Mucosa of stomach (tissue), 1 donor: ENCODE measurements at regions not wholly inside any gene's neighbourhood (a gene's known extent, or its start where the extent isn't known, plus 50 kb on each side); places are given as distances from the start of the nearest gene placed in this dataset.

Experiments
- H3K27me3 ChIP-seq: one replicate; pipeline ENCODE4 v1.7.0; 2013; ENCODE audit warnings: mild to moderate bottlenecking, low read length; ENCODE audit not compliant: control insufficient read depth, insufficient read depth
- H3K36me3 ChIP-seq: one replicate; pipeline ENCODE4 v1.7.0; 2013; ENCODE audit warnings: low read length; ENCODE audit not compliant: control insufficient read depth, insufficient read depth
- H3K4me1 ChIP-seq: one replicate; pipeline ENCODE4 v1.7.0; 2013; ENCODE audit warnings: mild to moderate bottlenecking, low read length; ENCODE audit not compliant: control insufficient read depth, insufficient read depth
- H3K4me3 ChIP-seq: one replicate; pipeline ENCODE4 v1.7.0; 2013; ENCODE audit warnings: low read length
- H3K9ac ChIP-seq: one replicate; pipeline ENCODE4 v1.7.0; 2013; ENCODE audit warnings: mild to moderate bottlenecking, low read length, moderate library complexity
- H3K9me3 ChIP-seq: one replicate; pipeline ENCODE4 v1.7.0; 2013; ENCODE audit warnings: mild to moderate bottlenecking, low read length, moderate library complexity; ENCODE audit not compliant: control insufficient read depth
- donor health status: Pancreatic carcinoma.

GRCh38 chr1:229159668-229160544, 111.0 kb upstream of the RAB4A start:
- Histone ChIP-seq H3K9me3 (no peaks in the 10 kb centered on the region), H3K9ac (no peak overlapping the region), H3K4me1 (peaks cover 14% of the 10 kb centered on the region), H3K36me3 (no peaks in the 10 kb centered on the region), H3K27me3 (no peaks in the 10 kb centered on the region), H3K4me3 (no peak overlapping the region)

- no peak overlapping the region for H3K9ac ChIP-seq
- H3K4me3 ChIP-seq = no peak overlapping the region
- no peaks in the 10 kb centered on the region for H3K27me3 ChIP-seq
- H3K4me1 ChIP-seq = peaks cover 27% of the 10 kb centered on the region
- H3K9me3 ChIP-seq = no peaks in the 10 kb centered on the region
- H3K36me3 ChIP-seq = no peaks in the 10 kb centered on the region
Observed at GRCh38 chr1:229161740-229162139, 109.2 kb upstream of the RAB4A start.

GRCh38 chr1:229162825-229163515, 107.9 kb upstream of the RAB4A start:
- Histone ChIP-seq H3K27me3 (no peaks in the 10 kb centered on the region), H3K9me3 (no peaks in the 10 kb centered on the region), H3K4me1 (peaks cover 30% of the 10 kb centered on the region), H3K36me3 (no peaks in the 10 kb centered on the region), H3K4me3 (no peak overlapping the region), H3K9ac (no peak overlapping the region)

GRCh38 chr1:229164348-229164747, 106.6 kb upstream of the RAB4A start:
- Histone ChIP-seq H3K4me1 (peaks cover 30% of the 10 kb centered on the region), H3K9ac (peak overlapping the region; percentile 25), H3K9me3 (no peaks in the 10 kb centered on the region), H3K4me3 (no peak overlapping the region), H3K27me3 (no peaks in the 10 kb centered on the region), H3K36me3 (no peaks in the 10 kb centered on the region)

- H3K4me3 ChIP-seq = no peak overlapping the region
- no peaks in the 10 kb centered on the region for H3K36me3 ChIP-seq
- H3K9ac ChIP-seq = peak overlapping the region; percentile 25
Observed at GRCh38 chr1:229164836-229165735, 105.8 kb upstream of the RAB4A start.

GRCh38 chr1:229167318-229167717, 103.6 kb upstream of the RAB4A start:
- H3K9me3 ChIP-seq = no peaks in the 10 kb centered on the region
- peaks cover 51% of the 10 kb centered on the region for H3K4me1 ChIP-seq
- H3K36me3 ChIP-seq = no peaks in the 10 kb centered on the region
- H3K27me3 ChIP-seq = no peaks in the 10 kb centered on the region
- no peak overlapping the region for H3K4me3 ChIP-seq
- H3K9ac ChIP-seq = no peak overlapping the region

More at GRCh38 chr1:229164836-229165735, 105.8 kb upstream of the RAB4A start:
- H3K27me3 ChIP-seq = no peaks in the 10 kb centered on the region
- H3K9me3 ChIP-seq = no peaks in the 10 kb centered on the region
- H3K4me1 ChIP-seq = peaks cover 30% of the 10 kb centered on the region

- Histone ChIP-seq H3K27me3 (no peaks in the 10 kb centered on the region), H3K9me3 (no peaks in the 10 kb centered on the region), H3K4me1 (peaks cover 64% of the 10 kb centered on the region), H3K9ac (no peak overlapping the region), H3K36me3 (no peaks in the 10 kb centered on the region), H3K4me3 (no peak overlapping the region)
Observed at GRCh38 chr1:229169399-229169798, 101.5 kb upstream of the RAB4A start.

GRCh38 chr1:229170274-229170673, 100.6 kb upstream of the RAB4A start:
- H3K9ac ChIP-seq = no peak overlapping the region
- H3K27me3 ChIP-seq = no peaks in the 10 kb centered on the region
- no peaks in the 10 kb centered on the region for H3K9me3 ChIP-seq
- H3K36me3 ChIP-seq = no peaks in the 10 kb centered on the region
- no peak overlapping the region for H3K4me3 ChIP-seq
- H3K4me1 ChIP-seq = peaks cover 55% of the 10 kb centered on the region

GRCh38 chr1:229170778-229171505, 100.0 kb upstream of the RAB4A start:
- no peak overlapping the region for H3K9ac ChIP-seq
- no peaks in the 10 kb centered on the region for H3K36me3 ChIP-seq
- no peaks in the 10 kb centered on the region for H3K27me3 ChIP-seq
- H3K4me1 ChIP-seq = peaks cover 48% of the 10 kb centered on the region
- H3K4me3 ChIP-seq = no peak overlapping the region
- H3K9me3 ChIP-seq = no peaks in the 10 kb centered on the region

- Histone ChIP-seq H3K27me3 (no peaks in the 10 kb centered on the region), H3K9ac (no peak overlapping the region), H3K36me3 (no peaks in the 10 kb centered on the region), H3K4me1 (peaks cover 38% of the 10 kb centered on the region), H3K9me3 (no peaks in the 10 kb centered on the region), H3K4me3 (no peak overlapping the region)
Observed at GRCh38 chr1:229171934-229172333, 99.0 kb upstream of the RAB4A start.
